ENCODE measurements at regions not wholly inside any gene's neighbourhood (a gene's known extent, or its start where the extent isn't known, plus 50 kb on each side); places are given as distances from the start of the nearest gene placed in this dataset.

- Histone ChIP-seq H3K27ac (ENCODE audit: low read length in 2 of 2) (no peak overlapping the region), H3K4me3 (ENCODE audit: control extremely low read depth in 1 of 5, extremely low read depth in 1 of 5, insufficient read depth in 1 of 5, low read depth in 2 of 5, low read length in 4 of 5) (no peak overlapping the region), H3K27me3 (replicated peaks in 1 of 4; ENCODE audit: control extremely low read depth in 1 of 4, control insufficient read depth in 3 of 4, insufficient read depth in 4 of 4, low read length in 3 of 4) (no peaks in the 10 kb centered on the region), H3K79me2 (ENCODE audit: control insufficient read depth, insufficient read depth, low read length) (no peaks in the 10 kb centered on the region), H2AFZ (ENCODE audit: insufficient read depth, low read depth, low read length, poor library complexity, severe bottlenecking) (no peak overlapping the region), H3K9me3 (ENCODE audit: control extremely low read depth in 1 of 3, control insufficient read depth in 2 of 3, insufficient read depth in 1 of 3, low read length in 2 of 3) (peaks cover 0 to 6% (median 0%) of the 10 kb centered on the region in 3 donors), H3K9ac (ENCODE audit: low read length) (no peak overlapping the region), H4K20me1 (ENCODE audit: control insufficient read depth, insufficient read depth, low read length, poor library complexity, severe bottlenecking) (no peaks in the 10 kb centered on the region), H3K36me3 (replicated peaks in 1 of 2; ENCODE audit: control extremely low read depth in 1 of 2, control insufficient read depth in 1 of 2, extremely low read depth in 1 of 2, insufficient read depth in 2 of 2, low read length in 1 of 2) (no peaks in the 10 kb centered on the region), H3K4me2 (replicated peaks; ENCODE audit: low read depth, low read length, poor library complexity, severe bottlenecking) (no peak overlapping the region), H3K4me1 (ENCODE audit: control insufficient read depth in 2 of 2, insufficient read depth in 2 of 2, low read length in 2 of 2) (no peaks in the 10 kb centered on the region)
- ChIA-PET CTCF (no interaction called here), POLR2A (no interaction called here)
- TF ChIP-seq EZH2 (IDR thresholded peaks at IDR 0.05; ENCODE audit: borderline replicate concordance, insufficient read depth, low read depth, low read length, poor library complexity, severe bottlenecking) (no peak), CTCF (IDR thresholded peaks at IDR 0.05) (no peak)
- WGBS (ENCODE audit: insufficient coverage), result 97% methylated on average over 6 of the region's 7 CpGs
- Mint-ChIP-seq H3K4me1 (no peaks in the 10 kb centered on the region), H3K27ac (no peak overlapping the region), H3K9me3 (ENCODE audit: insufficient read depth) (peaks cover 4% of the 10 kb centered on the region), H3K27me3 (no peaks in the 10 kb centered on the region), H3K4me3 (no peak overlapping the region)
- ATAC-seq (ENCODE audit: low read depth), result no peak
- no peak for DNase-seq
- intact Hi-C loops (cut with micrococcal nuclease), result no loop called here
These were observed 116.6 kb upstream of the FAT1 start for GRCh38 chr4:186840222-186840701.

- Mint-ChIP-seq H3K4me3 (no peak overlapping the region), H3K27me3 (no peaks in the 10 kb centered on the region), H3K4me1 (no peaks in the 10 kb centered on the region), H3K27ac (no peak overlapping the region), H3K9me3 (ENCODE audit: insufficient read depth) (peaks cover 4% of the 10 kb centered on the region)
- 87% methylated on average over 21 of the region's 21 CpGs for WGBS (ENCODE audit: insufficient coverage)
- Histone ChIP-seq H2AFZ (ENCODE audit: insufficient read depth, low read depth, low read length, poor library complexity, severe bottlenecking) (no peak overlapping the region), H3K4me2 (replicated peaks; ENCODE audit: low read depth, low read length, poor library complexity, severe bottlenecking) (no peak overlapping the region), H3K4me1 (ENCODE audit: control insufficient read depth in 2 of 2, insufficient read depth in 2 of 2, low read length in 2 of 2) (no peaks in the 10 kb centered on the region), H3K36me3 (replicated peaks in 1 of 2; ENCODE audit: control extremely low read depth in 1 of 2, control insufficient read depth in 1 of 2, extremely low read depth in 1 of 2, insufficient read depth in 2 of 2, low read length in 1 of 2) (no peaks in the 10 kb centered on the region), H3K27ac (ENCODE audit: low read length in 2 of 2) (no peak overlapping the region), H3K27me3 (replicated peaks in 1 of 4; ENCODE audit: control extremely low read depth in 1 of 4, control insufficient read depth in 3 of 4, insufficient read depth in 4 of 4, low read length in 3 of 4) (no peaks in the 10 kb centered on the region), H3K9ac (ENCODE audit: low read length) (no peak overlapping the region), H3K79me2 (ENCODE audit: control insufficient read depth, insufficient read depth, low read length) (no peaks in the 10 kb centered on the region), H4K20me1 (ENCODE audit: control insufficient read depth, insufficient read depth, low read length, poor library complexity, severe bottlenecking) (no peaks in the 10 kb centered on the region), H3K9me3 (ENCODE audit: control extremely low read depth in 1 of 3, control insufficient read depth in 2 of 3, insufficient read depth in 1 of 3, low read length in 2 of 3) (peaks cover 0 to 6% (median 0%) of the 10 kb centered on the region in 3 donors), H3K4me3 (ENCODE audit: control extremely low read depth in 1 of 5, extremely low read depth in 1 of 5, insufficient read depth in 1 of 5, low read depth in 2 of 5, low read length in 4 of 5) (no peak overlapping the region)
- CTCF ChIA-PET, result no interaction called here
- intact Hi-C loops (cut with micrococcal nuclease), result no loop called here
- ATAC-seq (ENCODE audit: low read depth) (no peak), DNase-seq (no peak)
- POLR2A ChIA-PET, result no interaction called here
- no peak for TF ChIP-seq EZH2 (IDR thresholded peaks at IDR 0.05; ENCODE audit: borderline replicate concordance, insufficient read depth, low read depth, low read length, poor library complexity, severe bottlenecking)
These were observed 117.2 kb upstream of the FAT1 start for GRCh38 chr4:186840771-186841301.

All from B cell (primary cell).